Fibroblast of mammary gland (primary cell): ENCODE measurements at regions not wholly inside any gene's neighbourhood (a gene's known extent, or its start where the extent isn't known, plus 50 kb on each side); places are given as distances from the start of the nearest gene placed in this dataset.
A peak's percentile ranks its signal among the peaks of the same experiment; 100 is the strongest.

Experiments used
- DNase-seq: peaks from one replicate; pipeline ENCODE4 v3.0.0-alpha.2; 2010; ENCODE audit warnings: low read depth
- H3K4me3 ChIP-seq: 2 replicates; pipeline ENCODE4 v1.5.1; 2011; ENCODE audit warnings: low read depth, mild to moderate bottlenecking, low read length, moderate library complexity; ENCODE audit not compliant: control insufficient read depth
- TF ChIP-seq, protein P1 (sequence below): conservative IDR thresholded peaks from 2 replicates; pipeline ENCODE4 v1.5.1; 2011; ENCODE audit warnings: low read depth, low read length, inconsistent platforms; ENCODE audit not compliant: control insufficient read depth, insufficient read depth

- H3K4me3 ChIP-seq = no peak overlapping the region
- no peak for DNase-seq
- TF ChIP-seq, protein P1, sequence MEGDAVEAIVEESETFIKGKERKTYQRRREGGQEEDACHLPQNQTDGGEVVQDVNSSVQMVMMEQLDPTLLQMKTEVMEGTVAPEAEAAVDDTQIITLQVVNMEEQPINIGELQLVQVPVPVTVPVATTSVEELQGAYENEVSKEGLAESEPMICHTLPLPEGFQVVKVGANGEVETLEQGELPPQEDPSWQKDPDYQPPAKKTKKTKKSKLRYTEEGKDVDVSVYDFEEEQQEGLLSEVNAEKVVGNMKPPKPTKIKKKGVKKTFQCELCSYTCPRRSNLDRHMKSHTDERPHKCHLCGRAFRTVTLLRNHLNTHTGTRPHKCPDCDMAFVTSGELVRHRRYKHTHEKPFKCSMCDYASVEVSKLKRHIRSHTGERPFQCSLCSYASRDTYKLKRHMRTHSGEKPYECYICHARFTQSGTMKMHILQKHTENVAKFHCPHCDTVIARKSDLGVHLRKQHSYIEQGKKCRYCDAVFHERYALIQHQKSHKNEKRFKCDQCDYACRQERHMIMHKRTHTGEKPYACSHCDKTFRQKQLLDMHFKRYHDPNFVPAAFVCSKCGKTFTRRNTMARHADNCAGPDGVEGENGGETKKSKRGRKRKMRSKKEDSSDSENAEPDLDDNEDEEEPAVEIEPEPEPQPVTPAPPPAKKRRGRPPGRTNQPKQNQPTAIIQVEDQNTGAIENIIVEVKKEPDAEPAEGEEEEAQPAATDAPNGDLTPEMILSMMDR = no peak
Measured at GRCh38 chr5:54672871-54673270, 155.3 kb downstream of the SNX18 start.

- no peak for DNase-seq
- no peak overlapping the region for H3K4me3 ChIP-seq
- TF ChIP-seq, protein P1 = no peak
Measured at GRCh38 chr5:54671681-54672080, 154.1 kb downstream of the SNX18 start.

GRCh38 chr5:54671111-54671531 lies 153.6 kb downstream of the SNX18 start:
- TF ChIP-seq, protein P1 = no peak
- no peak overlapping the region for H3K4me3 ChIP-seq
- DNase-seq = peak; percentile 90

DNA sequence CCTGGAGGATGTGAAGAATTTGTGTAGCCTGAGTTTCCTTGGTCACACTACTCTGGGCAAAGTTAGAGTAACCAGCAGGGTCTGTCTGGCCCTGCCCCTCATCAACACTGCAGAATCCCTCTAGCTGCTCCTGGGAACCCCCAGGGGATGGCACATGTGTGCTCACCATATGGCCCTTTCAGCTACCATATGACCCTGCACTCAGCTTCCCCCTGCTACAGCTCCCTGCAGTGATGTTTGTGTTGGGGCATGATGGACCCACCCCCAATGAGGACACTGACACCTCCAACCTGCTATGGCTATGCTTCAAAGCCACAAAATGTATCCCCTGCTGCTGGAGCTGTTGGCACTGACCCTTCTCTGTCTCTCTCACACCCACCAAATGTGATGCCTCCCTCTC lies 152.7 kb downstream of the SNX18 start:
- DNase-seq = no peak
- no peak overlapping the region for H3K4me3 ChIP-seq
- TF ChIP-seq, protein P1 = no peak

DNA sequence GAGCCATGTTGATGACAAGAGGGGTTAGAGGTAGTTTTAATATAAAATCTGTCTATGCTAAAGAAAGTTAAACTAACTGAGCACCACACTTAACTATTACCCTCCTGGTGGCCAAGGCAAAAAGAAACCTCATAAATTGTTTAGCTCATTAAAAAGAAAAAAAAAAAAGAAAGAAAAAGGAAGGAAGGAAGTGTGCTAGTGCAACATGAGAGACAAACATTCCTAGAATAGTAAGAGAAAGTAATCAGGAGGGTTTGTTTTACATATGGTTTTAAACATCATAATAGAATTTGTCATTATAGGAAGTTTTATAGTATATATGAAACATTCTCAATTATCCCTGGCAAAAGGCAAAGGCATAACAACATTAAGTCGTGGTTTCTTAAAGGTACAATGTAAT lies 152.3 kb downstream of the SNX18 start:
- H3K4me3 ChIP-seq = no peak overlapping the region
- TF ChIP-seq, protein P1 = no peak
- DNase-seq = no peak

GRCh38 chr5:54669285-54669684 lies 151.7 kb downstream of the SNX18 start:
- H3K4me3 ChIP-seq = no peak overlapping the region
- TF ChIP-seq, protein P1 = no peak
- DNase-seq = peak; percentile 71

DNA sequence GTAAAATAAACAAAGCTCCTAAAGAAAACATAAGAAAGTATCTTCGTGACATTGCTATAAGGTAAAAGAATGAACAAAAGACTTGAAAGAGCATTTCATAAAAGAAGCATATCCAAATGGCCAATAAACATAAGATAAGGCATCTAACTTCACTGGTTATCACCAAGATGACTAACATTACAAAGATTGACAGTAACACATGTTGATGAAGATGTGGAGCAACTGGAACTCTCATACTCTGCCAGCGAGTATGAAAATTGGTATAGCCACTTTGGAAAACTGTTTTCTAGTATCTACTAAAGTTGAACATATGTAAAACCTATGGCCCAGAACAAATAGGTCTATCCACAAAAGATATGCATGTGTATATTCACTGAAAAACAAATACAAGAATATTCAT lies 150.5 kb downstream of the SNX18 start:
- no peak for DNase-seq
- no peak overlapping the region for H3K4me3 ChIP-seq
- TF ChIP-seq, protein P1 = no peak
